HUDEP-2 (cell line): ENCODE measurements at regions not wholly inside any gene's neighbourhood (a gene's known extent, or its start where the extent isn't known, plus 50 kb on each side); places are given as distances from the start of the nearest gene placed in this dataset.
A peak's percentile ranks its signal among the peaks of the same experiment; 100 is the strongest.

Source experiments
- DNase-seq, 76 experiments: peaks; one replicate each; lab custom pipeline; 2025; ENCODE audit not compliant: unreplicated experiment in 76 of 76; lab: John Stamatoyannopoulos, UW

- no peak for DNase-seq
Observed at GRCh38 chr22:49452362-49452946, 375.2 kb downstream of the BRD1 start.

GRCh38 chr22:49451070-49451840 is 376.4 kb downstream of the BRD1 start:
- no peak for DNase-seq

GRCh38 chr22:49450498-49450897 is 377.2 kb downstream of the BRD1 start:
- DNase-seq = no peak

GRCh38 chr22:49449811-49450446 is 377.7 kb downstream of the BRD1 start:
- no peak for DNase-seq

GRCh38 chr22:49449377-49449776 is 378.3 kb downstream of the BRD1 start:
- DNase-seq = no peak

- DNase-seq = no peak
Observed at GRCh38 chr22:49448526-49448925, 379.1 kb downstream of the BRD1 start.

GRCh38 chr22:49447837-49448236 is 379.8 kb downstream of the BRD1 start:
- DNase-seq = no peak

- DNase-seq = no peak
Observed at GRCh38 chr22:49446759-49447710, 380.6 kb downstream of the BRD1 start.

- no peak for DNase-seq
Observed at GRCh38 chr22:49446145-49446758, 381.4 kb downstream of the BRD1 start.

- no peak for DNase-seq
Observed at GRCh38 chr22:49444781-49445180, 382.9 kb downstream of the BRD1 start.

- DNase-seq = no peak
Observed at GRCh38 chr22:49440931-49441330, 386.7 kb downstream of the BRD1 start.

- DNase-seq = no peak
Observed at GRCh38 chr22:49439373-49439772, 388.3 kb downstream of the BRD1 start.

- no peak for DNase-seq
Observed at GRCh38 chr22:49437956-49438355, 389.7 kb downstream of the BRD1 start.

GRCh38 chr22:49437356-49437755 is 390.3 kb downstream of the BRD1 start:
- no peak for DNase-seq

GRCh38 chr22:49436056-49436455 is 391.6 kb downstream of the BRD1 start:
- DNase-seq = no peak

GRCh38 chr22:49435596-49435995 is 392.1 kb downstream of the BRD1 start:
- no peak for DNase-seq

- DNase-seq = peak in 10 of 76 experiments; percentile 1 to 47 (median 20)
Observed at GRCh38 chr22:49433717-49434611, 393.7 kb downstream of the BRD1 start.

- DNase-seq = no peak
Observed at GRCh38 chr22:49432897-49433443, 394.7 kb downstream of the BRD1 start.
